NCI-H187 treated with DMSO at 0.1 percent for 48 hours (cell line): ENCODE measurements at regions not wholly inside any gene's neighbourhood (a gene's known extent, or its start where the extent isn't known, plus 50 kb on each side); places are given as distances from the start of the nearest gene placed in this dataset.
"Not testable (repeated sequence)": the region's sequence is repeated elsewhere in the genome, so short reads cannot be mapped to it uniquely, and the experiment has no call there.

Source experiments
- DNase-seq: peaks from one replicate; lab custom pipeline; 2025; lab: John Stamatoyannopoulos, UW

GRCh38 chr2:56806924-56807323 lies 623.1 kb downstream of the CCDC85A start:
- DNase-seq, result no peak

- no peak for DNase-seq
These were observed 624.1 kb downstream of the CCDC85A start for GRCh38 chr2:56807861-56808260.

DNA sequence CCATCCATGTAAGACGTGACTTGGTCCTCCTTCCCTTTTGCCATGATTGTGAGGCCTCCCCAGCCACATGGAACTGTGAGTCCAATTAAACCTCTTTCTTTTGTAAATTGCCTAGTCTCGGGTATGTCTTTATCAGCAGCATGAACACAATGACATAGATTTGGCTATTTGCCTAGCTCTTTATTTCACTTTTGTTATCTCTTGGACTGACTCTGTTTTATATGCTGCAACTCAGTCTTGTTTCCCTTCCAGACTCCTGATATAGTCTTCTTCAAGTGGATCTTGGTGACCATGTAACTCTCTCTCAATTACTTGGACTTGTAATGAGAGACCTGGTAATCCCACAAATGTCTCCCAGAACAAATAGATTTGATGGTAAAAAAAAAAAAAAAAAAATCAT lies 627.6 kb downstream of the CCDC85A start:
- DNase-seq, result no peak

DNA sequence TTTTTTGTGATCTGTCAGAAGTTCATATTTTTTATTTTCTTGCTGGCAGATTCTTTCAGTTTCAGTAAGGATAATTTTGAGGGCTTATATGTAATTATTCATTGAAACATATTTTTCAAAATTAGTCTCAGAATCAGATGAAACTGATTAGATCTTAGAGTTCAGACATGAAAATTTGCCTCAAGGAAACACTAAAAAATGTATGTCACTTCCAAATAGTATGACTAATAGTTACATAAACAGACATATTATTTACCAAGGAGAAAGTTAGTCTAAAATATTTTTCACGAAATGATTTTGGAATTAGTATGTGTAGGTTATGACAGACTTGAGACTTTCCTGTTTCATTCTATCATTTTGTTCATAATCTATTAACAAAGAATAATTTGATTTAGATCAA lies 628.6 kb downstream of the CCDC85A start:
- no peak for DNase-seq

DNA sequence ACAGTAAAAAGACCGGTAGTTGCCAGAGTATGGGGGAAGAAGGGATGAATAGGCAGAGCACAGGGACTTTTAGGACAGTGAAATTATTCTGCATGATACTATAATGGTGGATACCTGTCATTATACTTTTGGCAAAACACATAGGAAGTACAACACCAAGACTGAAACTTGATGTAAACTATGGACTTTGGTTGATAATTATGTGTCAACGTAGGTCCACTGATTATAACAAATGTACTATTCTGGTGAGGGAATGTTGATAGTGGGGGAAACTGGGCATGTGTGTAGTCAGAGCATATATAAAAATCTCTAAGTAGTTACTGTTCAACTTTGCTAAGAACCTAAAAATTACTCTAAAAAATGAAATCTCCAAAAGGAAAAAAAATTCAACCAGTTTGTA lies 629.7 kb downstream of the CCDC85A start:
- no peak for DNase-seq

DNA sequence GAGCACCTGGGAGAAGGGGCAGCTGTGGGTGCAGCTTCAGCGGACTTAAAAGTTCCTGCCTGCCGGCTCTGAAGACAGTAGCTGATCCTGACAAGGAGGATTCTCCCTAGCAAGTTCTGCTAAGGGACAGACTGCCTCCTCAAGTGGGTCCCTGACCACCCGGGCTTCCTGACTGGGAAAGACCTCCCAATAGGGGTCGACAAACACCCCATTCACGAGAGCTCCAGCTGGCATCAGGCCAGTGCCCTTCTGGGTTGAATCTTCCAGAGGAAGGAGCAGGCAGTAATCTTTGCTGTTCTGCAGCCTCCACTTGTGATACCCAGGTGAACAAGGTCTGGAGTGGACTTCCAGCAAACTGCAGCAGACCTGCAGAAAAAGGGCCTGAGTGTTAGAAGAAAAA lies 632.9 kb downstream of the CCDC85A start:
- DNase-seq, result no peak

- no peak for DNase-seq
These were observed 648.0 kb downstream of the CCDC85A start for GRCh38 chr2:56831780-56832179.

- DNase-seq, result no peak
These were observed 650.9 kb downstream of the CCDC85A start for GRCh38 chr2:56834686-56835085.

DNA sequence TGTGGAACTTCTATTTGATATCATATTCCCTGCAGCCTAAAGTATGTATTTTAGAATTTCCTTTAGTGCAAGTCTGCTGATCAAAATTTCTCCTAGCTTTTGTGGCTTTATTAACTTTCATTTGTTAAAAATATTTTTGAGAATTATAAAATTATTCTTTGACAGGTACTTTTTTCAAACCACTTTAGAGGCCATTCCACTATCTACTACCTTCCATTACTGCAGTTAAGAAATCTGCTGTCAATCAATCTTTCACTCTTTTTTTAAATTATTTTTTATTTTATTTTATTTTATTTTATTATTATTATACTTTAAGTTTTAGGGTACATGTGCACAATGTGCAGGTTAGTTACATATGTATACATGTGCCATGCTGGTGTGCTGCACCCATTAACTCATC lies 656.2 kb downstream of the CCDC85A start:
- DNase-seq, result not testable (repeated sequence)

GRCh38 chr2:56860991-56861390 lies 677.2 kb downstream of the CCDC85A start:
- DNase-seq, result no peak

- DNase-seq, result no peak
These were observed 687.9 kb downstream of the CCDC85A start for GRCh38 chr2:56871644-56872043.

DNA sequence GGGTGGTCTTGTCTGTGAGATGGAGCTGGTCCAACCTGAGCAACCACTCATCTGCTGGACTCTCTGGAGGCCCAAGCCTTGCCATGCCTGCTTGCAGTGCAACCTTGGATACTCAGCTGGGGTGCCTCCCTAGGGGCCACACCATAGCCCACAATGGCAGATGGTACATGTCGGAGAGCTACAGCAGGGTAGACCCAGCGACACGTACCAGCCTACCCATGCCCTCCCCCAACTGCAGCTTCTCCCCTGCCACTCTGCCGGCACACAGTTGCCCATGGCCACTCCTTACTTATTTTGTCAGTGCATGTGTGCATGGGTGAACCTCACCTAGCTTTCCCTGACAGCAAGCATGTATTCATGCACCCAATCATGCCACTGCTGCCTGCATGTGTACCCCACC lies 690.9 kb downstream of the CCDC85A start:
- DNase-seq, result no peak

DNA sequence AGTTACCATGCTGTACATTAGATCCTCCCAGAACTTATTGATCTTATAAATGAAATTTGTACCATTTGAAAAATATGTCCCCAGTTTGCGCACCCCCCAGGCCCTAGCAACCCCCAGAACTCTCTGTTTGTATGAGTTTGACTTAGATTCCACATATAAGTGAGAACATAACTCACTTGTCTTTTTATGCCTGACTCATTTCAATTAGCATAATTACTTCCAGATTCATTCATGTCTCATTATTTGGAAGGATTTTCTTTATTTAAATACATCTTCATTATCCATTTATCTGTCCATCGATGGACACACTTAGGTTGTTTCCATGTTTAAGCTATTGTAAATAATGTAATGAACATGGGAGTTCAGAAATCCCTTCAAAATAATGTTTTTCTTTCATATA lies 705.9 kb downstream of the CCDC85A start:
- no peak for DNase-seq

- DNase-seq, result no peak
These were observed 708.6 kb downstream of the CCDC85A start for GRCh38 chr2:56892382-56892781.

- no peak for DNase-seq
These were observed 715.2 kb downstream of the CCDC85A start for GRCh38 chr2:56898986-56899385.

- no peak for DNase-seq
These were observed 728.7 kb downstream of the CCDC85A start for GRCh38 chr2:56912490-56912889.

DNA sequence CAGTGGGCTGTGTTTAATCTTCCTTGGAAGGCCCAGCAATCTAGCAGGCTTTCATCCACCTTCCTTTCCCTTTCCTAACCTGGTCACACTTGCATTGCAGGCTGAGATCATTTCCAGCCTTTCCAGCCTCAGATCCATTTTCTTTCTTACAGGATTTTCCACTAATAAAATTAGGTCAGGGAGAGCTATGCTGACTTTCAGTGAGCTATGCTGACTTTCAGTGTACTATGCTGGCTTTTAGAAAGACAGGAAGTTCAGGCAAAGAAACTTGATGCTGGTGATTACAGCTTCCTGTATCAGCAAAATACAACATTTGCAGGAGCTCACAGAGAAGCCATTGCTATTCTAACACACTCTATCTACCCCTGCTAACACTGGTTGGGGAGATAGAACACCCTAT lies 735.0 kb downstream of the CCDC85A start:
- DNase-seq, result no peak

- no peak for DNase-seq
These were observed 750.2 kb downstream of the CCDC85A start for GRCh38 chr2:56933976-56934375.

DNA sequence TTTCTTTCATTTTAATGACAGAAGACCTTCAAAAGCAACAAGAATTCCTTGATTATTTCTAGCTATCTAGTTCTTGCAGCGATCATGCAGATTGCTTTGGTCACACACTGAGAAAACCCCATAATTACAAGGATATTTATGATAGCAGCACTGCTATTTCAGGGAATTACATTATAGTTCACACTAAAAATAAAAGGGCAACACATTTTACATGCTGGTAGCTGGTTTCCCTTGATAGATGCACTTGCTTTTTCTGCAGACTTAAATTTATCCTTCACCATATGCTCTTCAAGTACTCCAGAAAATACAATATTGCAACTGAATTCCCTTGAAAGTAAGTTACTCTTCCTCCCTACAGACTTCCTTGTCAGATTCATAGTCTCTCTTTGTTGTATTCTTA lies 751.1 kb downstream of the CCDC85A start:
- DNase-seq, result no peak

GRCh38 chr2:56940054-56940453 lies 756.3 kb downstream of the CCDC85A start:
- no peak for DNase-seq

DNA sequence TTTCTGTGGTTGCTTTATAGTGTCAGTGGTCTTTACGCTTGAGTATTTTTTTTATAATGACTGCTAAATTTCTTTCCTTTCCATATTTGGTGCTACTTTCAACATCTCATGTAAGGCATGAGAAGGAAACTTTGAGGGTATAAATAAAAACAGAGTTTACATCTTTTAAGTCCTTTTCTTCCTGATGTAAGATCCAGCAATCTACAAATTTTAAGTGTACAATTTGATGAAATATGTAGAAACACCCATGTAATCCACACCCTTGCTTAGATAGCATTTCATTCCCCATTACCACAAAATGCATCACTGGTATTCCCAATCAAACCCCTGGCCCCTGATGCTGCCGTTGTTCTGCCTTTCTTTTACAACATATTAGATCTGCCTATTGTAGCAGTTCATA lies 769.1 kb downstream of the CCDC85A start:
- DNase-seq, result no peak

DNA sequence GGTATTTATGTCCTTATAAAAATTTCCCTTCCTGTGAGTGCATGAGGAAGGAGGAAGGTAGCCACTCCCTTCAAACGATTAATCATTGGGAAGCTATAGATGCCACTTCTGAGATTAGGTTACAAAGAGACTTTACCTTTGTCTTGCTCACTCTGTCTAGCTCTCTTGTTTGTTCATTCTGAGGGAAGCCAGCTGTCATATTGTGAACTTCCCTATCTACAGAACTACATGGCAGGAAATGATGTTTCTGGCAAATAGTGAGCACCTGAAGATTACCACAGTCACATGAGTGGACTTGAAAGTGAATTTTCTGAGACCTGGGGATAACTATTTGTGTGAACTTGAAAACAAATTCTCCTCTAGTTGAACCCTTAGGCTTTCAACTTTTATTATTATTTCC lies 776.8 kb downstream of the CCDC85A start:
- no peak for DNase-seq

DNA sequence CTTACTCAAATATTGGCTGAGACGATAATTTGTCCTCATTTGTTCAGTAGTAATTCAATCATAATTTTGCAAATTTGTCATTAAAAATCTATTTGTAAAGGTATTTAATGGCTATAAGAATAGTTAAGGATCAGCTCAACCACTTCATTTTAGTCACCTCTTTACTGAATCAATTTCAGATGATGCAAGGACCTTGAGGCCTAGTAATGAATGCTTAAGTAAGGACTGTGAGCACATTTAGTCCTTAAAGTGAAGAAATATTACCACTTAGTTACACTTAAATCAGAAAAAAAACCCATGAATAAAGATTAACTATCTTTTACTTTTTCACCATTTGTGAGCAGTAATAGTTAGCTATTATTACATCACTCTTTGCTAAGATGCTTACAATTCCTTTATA lies 778.9 kb downstream of the CCDC85A start:
- no peak for DNase-seq

DNA sequence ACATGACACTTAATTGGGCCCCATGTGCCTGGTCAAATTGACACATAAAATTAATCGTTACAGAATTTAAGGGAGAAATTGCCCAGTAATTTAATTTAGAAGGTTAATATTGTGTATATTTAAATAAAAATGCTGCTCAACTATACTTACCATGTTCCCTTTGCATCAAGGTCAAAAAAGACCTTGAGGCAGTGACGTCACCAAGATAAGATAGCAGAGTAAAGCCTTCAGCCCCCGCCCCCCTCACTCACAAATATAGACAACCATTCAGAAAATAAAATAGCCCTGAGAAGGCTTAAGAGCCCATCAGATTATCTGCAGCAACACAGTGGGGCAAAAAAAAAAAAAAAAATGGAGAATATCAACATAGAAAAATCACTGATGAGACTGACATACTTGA lies 785.7 kb downstream of the CCDC85A start:
- DNase-seq, result no peak

DNA sequence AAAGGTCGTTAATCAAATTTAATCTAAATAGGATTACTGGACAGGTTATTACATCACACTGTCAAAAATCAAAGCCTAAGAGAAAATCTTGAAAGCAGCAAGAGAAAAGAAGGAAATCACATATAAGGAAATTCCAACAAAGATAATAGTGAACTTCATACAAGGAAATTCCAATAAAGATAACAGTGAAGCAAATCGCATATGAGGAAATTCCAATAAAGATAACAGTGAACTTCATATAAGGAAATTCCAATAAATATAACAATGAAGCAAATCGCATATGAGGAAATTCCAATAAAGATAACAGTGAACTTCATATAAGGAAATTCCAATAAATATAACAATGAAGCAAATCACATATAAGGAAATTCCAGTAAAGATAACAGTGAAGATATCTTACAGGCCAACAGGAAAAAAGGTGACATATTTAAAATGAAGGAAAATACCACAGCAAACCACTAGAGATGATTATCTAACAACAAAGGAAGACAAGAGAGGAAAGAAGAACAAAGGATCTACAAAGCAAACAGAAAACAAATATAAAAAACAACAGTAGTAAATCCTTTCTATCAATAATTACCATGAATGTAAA lies 787.7 kb downstream of the CCDC85A start:
- DNase-seq, result no peak
